GM12878 (cell line): ENCODE measurements at regions not wholly inside any gene's neighbourhood (a gene's known extent, or its start where the extent isn't known, plus 50 kb on each side); places are given as distances from the start of the nearest gene placed in this dataset.
A peak's percentile ranks its signal among the peaks of the same experiment; 100 is the strongest.

ENCODE experiments used
- ATAC-seq: fragments of 200-7000 bp; cut with Tn5 transposase; 3 replicates; pipeline ENCODE4 v1.9.1; 2020; ENCODE audit warnings: mild to moderate bottlenecking, moderate library complexity
- BruUV-seq: library from RNA; stranded (reverse); fragments of 400-500 nt; replicated peaks from 2 replicates; lab custom pipeline; 2021; lab: Mats Ljungman, UMichigan
- CTCF ChIA-PET: fragments of 300-600 bp; sonication (Branson Sonifier 250); formaldehyde crosslinking; extraction: SDS; loops from one replicate; lab custom pipeline; 2021; ENCODE audit warnings: inconsistent platforms; lab: Yijun Ruan, JAX
- POLR2A ChIA-PET: fragments of 350-600 bp; formaldehyde crosslinking; extraction: SDS; loops from one replicate; lab custom pipeline; 2021; ENCODE audit warnings: inconsistent platforms; lab: Charles Lee
- RAD21 ChIA-PET: fragments of 300-600 bp; sonication (Branson Sonifier 250); formaldehyde crosslinking; loops from one replicate; lab custom pipeline; 2023; ENCODE audit warnings: antibody characterized with exemption; ENCODE audit not compliant: unreplicated experiment; lab: Charles Lee
- SMC1A ChIA-PET: fragments of 300-600 bp; sonication (Branson Sonifier 250); formaldehyde crosslinking; loops from one replicate; lab custom pipeline; 2023; ENCODE audit not compliant: unreplicated experiment, uncharacterized antibody; lab: Charles Lee
- DNase-seq: peaks from one replicate; pipeline ENCODE4 v3.0.0-alpha.2; 2011; ENCODE audit warnings: low read depth, low spot score
- FAIRE-seq: peaks from 3 replicates; lab custom pipeline; 2011; peaks lifted over from hg19 to GRCh38; lab: Jason Lieb, UNC
- H2AFZ ChIP-seq: 2 replicates; pipeline ENCODE4 v1.6.0; 2011; ENCODE audit warnings: low read depth, low read length, control low read depth; ENCODE audit not compliant: control insufficient read depth
- H3K27ac ChIP-seq: 2 replicates; pipeline ENCODE4 v1.5.1; 2011; ENCODE audit warnings: control low read depth; ENCODE audit not compliant: control insufficient read depth, insufficient read depth
- H3K27me3 ChIP-seq, 2 experiments: replicated peaks in 1 of 2; 2 replicates each; pipeline versions ENCODE4 v1.6.0 to v1.6.1; 2011; ENCODE audit warnings: low read length in 1 of 2; ENCODE audit not compliant: control insufficient read depth in 2 of 2, insufficient read depth in 2 of 2
- H3K36me3 ChIP-seq, 2 experiments: 2 replicates each; pipeline ENCODE4 v1.5.1; 2011; ENCODE audit warnings: low read length in 1 of 2; ENCODE audit not compliant: control insufficient read depth in 2 of 2, insufficient read depth in 2 of 2
- H3K4me1 ChIP-seq: 2 replicates; pipeline ENCODE4 v1.6.1; 2011; ENCODE audit warnings: mild to moderate bottlenecking, low read length, moderate library complexity, mixed read lengths; ENCODE audit not compliant: control insufficient read depth, insufficient read depth
- H3K4me2 ChIP-seq: 2 replicates; pipeline ENCODE4 v1.6.0; 2011; ENCODE audit warnings: control low read depth; ENCODE audit not compliant: control insufficient read depth, insufficient read depth
- H3K4me3 ChIP-seq: fragments of 200-600 bp; sonication (generic); 2 replicates; pipeline ENCODE4 v1.5.1; 2016
- H3K79me2 ChIP-seq: 2 replicates; pipeline ENCODE4 v1.6.0; 2011; ENCODE audit warnings: low read length; ENCODE audit not compliant: control insufficient read depth, insufficient read depth
- H3K9ac ChIP-seq: 2 replicates; pipeline ENCODE4 v1.8.0; 2011; ENCODE audit warnings: low read length, control low read depth, mixed read lengths; ENCODE audit not compliant: control insufficient read depth, insufficient read depth
- H3K9me3 ChIP-seq: replicated peaks from 3 replicates; pipeline ENCODE4 v1.5.1; 2011; ENCODE audit warnings: mild to moderate bottlenecking, low read length; ENCODE audit not compliant: control insufficient read depth, insufficient read depth
- H4K20me1 ChIP-seq: 2 replicates; pipeline ENCODE4 v1.6.0; 2011; ENCODE audit not compliant: control insufficient read depth, insufficient read depth
- BCL11A ChIP-seq: IDR thresholded peaks from 2 replicates; pipeline ENCODE4 v1.6.1; 2011; ENCODE audit warnings: low read depth, low read length
- BHLHE40 ChIP-seq, 2 experiments: fragments of 450-650 bp in 1 of 2; IDR thresholded peaks; 2 replicates each; pipeline ENCODE4 v1.6.1; 2011 to 2017; ENCODE audit warnings: low read depth in 2 of 2, borderline replicate concordance in 1 of 2, improper control_type of control experiment in 1 of 2, low read length in 1 of 2, mild to moderate bottlenecking in 1 of 2
- ESRRA ChIP-seq: IDR thresholded peaks from 2 replicates; pipeline ENCODE4 v1.6.1; 2012; ENCODE audit warnings: mild to moderate bottlenecking, low read length, improper control_type of control experiment
- PAX5 ChIP-seq: IDR thresholded peaks from 2 replicates; pipeline ENCODE4 v1.6.1; 2011; ENCODE audit warnings: low read depth, low read length, borderline replicate concordance
- RFX5 ChIP-seq: IDR thresholded peaks from 2 replicates; pipeline ENCODE4 v1.6.1; 2011; ENCODE audit warnings: low read depth, low read length, improper control_type of control experiment
- SMAD1 ChIP-seq: fragments of 450-650 bp; IDR thresholded peaks from 2 replicates; pipeline ENCODE4 v1.6.1; 2018; ENCODE audit warnings: mild to moderate bottlenecking, low read depth; ENCODE audit not compliant: partially characterized antibody
- SP1 ChIP-seq: IDR thresholded peaks from one replicate; pipeline ENCODE4 v1.6.1; 2011; ENCODE audit warnings: low read depth, low read length
- SREBF2 ChIP-seq: IDR thresholded peaks from 2 replicates; pipeline ENCODE4 v1.6.1; 2012; ENCODE audit warnings: mild to moderate bottlenecking, low read length
- WRNIP1 ChIP-seq: IDR thresholded peaks from 2 replicates; pipeline ENCODE4 v1.6.1; 2011; ENCODE audit warnings: low read depth, low read length, improper control_type of control experiment, borderline replicate concordance
- ZNF274 ChIP-seq: IDR thresholded peaks from one replicate; pipeline ENCODE4 v1.8.0; 2011; ENCODE audit not compliant: insufficient read length, insufficient read depth
- WGBS: methylation state at CpG from one replicate; pipeline ENCODE4 v1.1.6; 2016; ENCODE audit warnings: low lambda C conversion rate; ENCODE audit not compliant: insufficient replicate concordance, insufficient coverage; ENCODE audit errors: missing lambda C conversion rate; 5-methylcytosine and 5-hydroxymethylcytosine counted together
- in situ Hi-C: fragments of 300-500 bp; cut with MboI; formaldehyde crosslinking; loops from 9 replicates; pipeline ENCODE4 v1.14.3; 2018; ENCODE audit warnings: mixed read lengths
- intact Hi-C: fragments of 100-400 bp; cut with micrococcal nuclease; formaldehyde crosslinking; loops from one replicate; pipeline ENCODE4 v1.14.2; 2022; ENCODE audit not compliant: unreplicated experiment
- TF ChIP-seq, protein P1 (sequence below), 3 experiments: IDR thresholded peaks in 2 of 3; conservative IDR thresholded peaks in 1 of 3; 2 replicates each; pipeline ENCODE4 v1.5.1; 2011; ENCODE audit warnings: low read depth in 3 of 3, low read length in 3 of 3, mild to moderate bottlenecking in 3 of 3, control low read depth in 2 of 3, moderate library complexity in 2 of 3, inconsistent platforms in 1 of 3, mixed read lengths in 1 of 3; ENCODE audit not compliant: control insufficient read depth in 2 of 3, insufficient read depth in 1 of 3; ENCODE audit errors: extremely low read depth in 1 of 3

- POLR2A ChIA-PET = no interaction called here
- Histone ChIP-seq H3K4me3 (no peak overlapping the region), H3K27ac (no peak overlapping the region), H3K9ac (no peak overlapping the region), H4K20me1 (no peaks in the 10 kb centered on the region), H3K79me2 (no peaks in the 10 kb centered on the region), H3K27me3 (no peaks in the 10 kb centered on the region; a peak in 1 of 4 replicates), H3K9me3 (no peaks in the 10 kb centered on the region), H3K4me1 (no peaks in the 10 kb centered on the region), H3K4me2 (no peak overlapping the region), H3K36me3 (no peaks in the 10 kb centered on the region), H2AFZ (no peak overlapping the region)
- SMC1A ChIA-PET = no interaction called here
- DNase-seq = no peak
- no peak for TF ChIP-seq BCL11A
- TF ChIP-seq, protein P1, sequence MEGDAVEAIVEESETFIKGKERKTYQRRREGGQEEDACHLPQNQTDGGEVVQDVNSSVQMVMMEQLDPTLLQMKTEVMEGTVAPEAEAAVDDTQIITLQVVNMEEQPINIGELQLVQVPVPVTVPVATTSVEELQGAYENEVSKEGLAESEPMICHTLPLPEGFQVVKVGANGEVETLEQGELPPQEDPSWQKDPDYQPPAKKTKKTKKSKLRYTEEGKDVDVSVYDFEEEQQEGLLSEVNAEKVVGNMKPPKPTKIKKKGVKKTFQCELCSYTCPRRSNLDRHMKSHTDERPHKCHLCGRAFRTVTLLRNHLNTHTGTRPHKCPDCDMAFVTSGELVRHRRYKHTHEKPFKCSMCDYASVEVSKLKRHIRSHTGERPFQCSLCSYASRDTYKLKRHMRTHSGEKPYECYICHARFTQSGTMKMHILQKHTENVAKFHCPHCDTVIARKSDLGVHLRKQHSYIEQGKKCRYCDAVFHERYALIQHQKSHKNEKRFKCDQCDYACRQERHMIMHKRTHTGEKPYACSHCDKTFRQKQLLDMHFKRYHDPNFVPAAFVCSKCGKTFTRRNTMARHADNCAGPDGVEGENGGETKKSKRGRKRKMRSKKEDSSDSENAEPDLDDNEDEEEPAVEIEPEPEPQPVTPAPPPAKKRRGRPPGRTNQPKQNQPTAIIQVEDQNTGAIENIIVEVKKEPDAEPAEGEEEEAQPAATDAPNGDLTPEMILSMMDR (IDR thresholded peaks at IDR 0.05 in 2 of 3, conservative IDR thresholded peaks at IDR 0.05 in 1 of 3; ENCODE audit: control insufficient read depth in 2 of 3, extremely low read depth in 1 of 3, insufficient read depth in 1 of 3, low read depth in 3 of 3, low read length in 3 of 3) = peak in 2 of 3 experiments; percentile 2 to 37; a peak in 3 of 6 replicates
- TF ChIP-seq SREBF2 = no peak
- TF ChIP-seq SP1 = no peak
- TF ChIP-seq WRNIP1 = no peak
- no peak for TF ChIP-seq ESRRA
- 57% methylated on average over 4 of the region's 4 CpGs for WGBS
- RAD21 ChIA-PET = no interaction called here
- intact Hi-C loops (no loop called here), in situ Hi-C loops (no loop called here)
- ATAC-seq = peak; percentile 61; the same call in 2 of the 3 replicates
- CTCF ChIA-PET = interaction anchor here (1.2 kb wide), 1 partner anchor 52 kb away, joined by 3 read pairs; no protein-coding TSS in a partner anchor
- no TSS peak for BruUV-seq
- no peak for FAIRE-seq
Measured at GRCh38 chr1:147840909-147841308, 61.7 kb upstream of the GJA8 start.

GRCh38 chr1:147842578-147842977 is 60.0 kb upstream of the GJA8 start:
- H3K79me2 ChIP-seq = no peaks in the 10 kb centered on the region
- ChIA-PET RAD21 (no interaction called here), SMC1A (no interaction called here), CTCF (no interaction called here), POLR2A (no interaction called here)
- H3K9ac ChIP-seq = no peak overlapping the region
- no peaks in the 10 kb centered on the region for H4K20me1 ChIP-seq
- H3K27ac ChIP-seq = no peak overlapping the region
- ATAC-seq (no peak), DNase-seq (no peak), FAIRE-seq (no peak)
- no peak overlapping the region for H2AFZ ChIP-seq
- no peaks in the 10 kb centered on the region for H3K36me3 ChIP-seq
- intact Hi-C loops (no loop called here), in situ Hi-C loops (no loop called here)
- no peaks in the 10 kb centered on the region; a peak in 1 of 4 replicates for H3K27me3 ChIP-seq
- no peaks in the 10 kb centered on the region for H3K9me3 ChIP-seq
- BruUV-seq = no TSS peak
- H3K4me3 ChIP-seq = no peak overlapping the region
- H3K4me1 ChIP-seq = no peaks in the 10 kb centered on the region
- TF ChIP-seq RFX5 (no peak), PAX5 (no peak), SMAD1 (no peak), BHLHE40 (IDR thresholded peaks at IDR 0.05; ENCODE audit: borderline replicate concordance in 1 of 2, low read depth in 2 of 2, low read length in 1 of 2) (0 out of 4 replicates have a peak, but pooled peaks of 1 of the 2 experiments have one; percentile 15), ZNF274 (no peak)
- H3K4me2 ChIP-seq = no peak overlapping the region
- WGBS = 48% methylated on average over 8 of the region's 8 CpGs
